CMK (cell line): ENCODE measurements at regions not wholly inside any gene's neighbourhood (a gene's known extent, or its start where the extent isn't known, plus 50 kb on each side); places are given as distances from the start of the nearest gene placed in this dataset.

Source experiments
- DNase-seq: peaks from one replicate; pipeline ENCODE4 v3.0.0-alpha.2; 2010; ENCODE audit warnings: low read depth

DNA sequence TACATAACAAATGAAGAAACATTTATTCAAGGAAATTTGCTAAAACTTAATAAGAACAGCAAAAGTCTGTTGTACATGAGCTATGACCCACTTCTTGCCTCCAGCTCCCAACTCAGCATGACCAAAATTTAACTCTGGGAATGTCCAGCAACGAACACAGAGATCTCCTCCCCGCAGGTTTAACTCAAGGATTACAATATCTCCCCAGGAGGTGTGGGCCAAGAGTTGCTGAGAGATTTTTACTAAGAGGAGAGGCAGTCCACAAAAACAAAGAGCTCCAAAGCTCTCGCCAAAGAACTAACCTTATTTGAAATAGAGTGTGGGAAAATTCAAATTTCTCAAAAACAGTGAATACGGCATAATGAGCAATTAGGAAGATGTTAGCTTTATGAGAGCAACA is 318.5 kb downstream of the GRB14 start:
- DNase-seq: no peak

DNA sequence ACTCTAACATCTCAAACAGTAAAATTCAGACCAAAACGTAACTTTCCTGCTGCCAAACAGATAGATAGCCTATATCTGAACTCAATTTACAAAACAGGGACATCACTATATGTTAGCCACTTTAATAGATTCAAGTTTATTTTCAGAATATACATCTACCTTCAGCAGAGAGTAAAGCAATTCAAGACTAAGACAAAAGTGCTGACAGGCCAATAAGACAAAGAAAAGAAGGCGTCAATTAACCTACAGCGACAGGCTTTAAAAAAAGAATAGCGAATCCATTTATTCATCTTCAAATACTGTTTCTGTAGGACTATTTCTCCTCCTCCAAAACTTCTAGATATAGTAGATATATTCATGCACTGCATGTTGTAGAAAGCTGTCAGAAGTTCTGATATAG is 333.0 kb downstream of the GRB14 start:
- no peak for DNase-seq

DNA sequence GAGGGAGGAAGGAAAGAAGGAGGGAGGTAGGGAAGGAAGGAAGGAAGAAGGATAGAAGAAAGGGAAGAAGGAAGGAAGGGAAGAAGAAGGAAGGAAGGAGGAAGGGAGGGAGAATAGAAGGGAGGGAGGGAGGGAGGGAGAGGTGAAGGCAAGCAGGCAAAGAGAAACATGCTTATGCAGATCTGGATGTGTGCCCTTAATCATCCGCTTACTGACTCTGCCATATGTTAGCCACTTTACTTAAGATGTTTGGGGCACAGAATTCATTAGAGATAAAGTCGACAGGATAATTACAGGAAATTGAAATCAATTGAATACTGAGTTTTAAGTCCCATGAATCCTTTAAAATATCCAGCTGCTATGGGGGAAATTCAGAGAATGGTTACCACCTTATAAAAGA is 334.2 kb downstream of the GRB14 start:
- DNase-seq: no peak

DNA sequence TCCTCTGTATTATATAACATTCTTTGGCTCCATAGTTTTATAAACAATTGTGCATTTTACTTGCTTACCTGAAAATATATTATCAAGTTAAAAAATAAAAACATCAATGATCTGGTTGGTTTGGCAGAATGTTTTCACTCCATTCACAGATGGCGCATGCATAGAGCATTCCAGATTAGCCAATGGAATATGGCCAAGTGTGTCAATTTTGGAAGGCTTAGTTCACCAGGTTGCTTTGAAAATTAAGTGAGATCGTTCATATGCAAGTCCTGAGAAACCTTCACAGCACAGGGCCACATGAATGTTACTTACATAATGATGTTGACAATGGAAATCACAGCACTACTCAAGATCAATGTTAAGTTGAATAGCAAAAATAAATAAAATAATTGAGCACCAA is 335.7 kb downstream of the GRB14 start:
- no peak for DNase-seq

DNA sequence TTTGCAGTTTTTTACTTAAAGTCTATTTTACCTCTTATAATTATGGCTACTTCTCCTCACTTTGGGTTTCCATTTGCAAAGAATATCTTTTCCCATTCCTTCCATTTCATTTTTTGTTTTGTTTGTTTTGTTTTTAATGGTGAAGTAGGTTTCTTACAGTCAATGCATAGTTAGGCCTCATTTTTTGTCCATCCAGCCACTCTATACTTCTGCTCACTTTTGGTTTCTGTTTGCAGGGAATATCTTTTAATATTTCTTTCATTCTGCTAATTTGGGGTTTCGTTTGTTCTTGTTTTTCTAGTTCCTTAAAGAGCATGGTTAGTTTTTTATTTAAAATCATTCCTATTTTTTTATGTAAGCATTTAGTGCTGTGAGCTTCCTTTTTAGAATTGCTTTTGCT is 339.4 kb downstream of the GRB14 start:
- no peak for DNase-seq

DNA sequence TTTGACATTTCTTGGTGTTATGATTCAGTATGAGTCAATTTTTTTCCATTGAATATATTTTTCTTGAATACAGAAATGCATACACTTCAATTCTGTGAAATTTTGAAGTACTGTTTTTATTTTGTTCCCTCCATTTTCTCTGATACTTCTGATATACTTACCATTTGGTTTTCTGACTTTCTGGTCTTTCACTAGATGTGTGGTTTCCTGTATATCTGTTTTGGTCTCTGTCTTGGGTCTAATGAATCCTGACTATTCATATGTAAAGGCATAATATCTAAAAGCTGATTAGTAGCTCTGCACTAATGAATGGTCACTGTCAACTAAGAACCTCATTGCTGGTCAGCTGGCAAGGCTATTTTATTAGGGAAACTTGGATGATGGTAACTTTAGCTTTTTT is 345.6 kb downstream of the GRB14 start:
- no peak for DNase-seq

DNA sequence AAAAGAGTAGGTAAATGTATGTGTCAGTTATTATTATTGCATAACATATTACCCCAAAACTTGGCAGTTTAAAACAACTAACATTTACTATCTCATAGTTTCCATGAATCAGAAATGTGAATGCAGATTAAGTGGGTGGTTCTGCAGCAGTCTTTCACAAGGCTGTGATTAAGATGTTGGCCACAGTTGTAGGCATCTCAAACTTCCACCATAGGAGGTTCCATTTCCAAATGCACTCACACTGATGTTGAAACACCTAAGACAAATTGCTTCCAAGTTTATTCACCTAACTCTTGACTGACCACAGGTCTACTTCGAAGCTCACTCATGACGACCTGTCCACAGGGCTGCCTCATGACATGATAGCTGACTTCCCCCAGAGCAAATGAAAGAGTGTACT is 360.8 kb downstream of the GRB14 start:
- DNase-seq: no peak

DNA sequence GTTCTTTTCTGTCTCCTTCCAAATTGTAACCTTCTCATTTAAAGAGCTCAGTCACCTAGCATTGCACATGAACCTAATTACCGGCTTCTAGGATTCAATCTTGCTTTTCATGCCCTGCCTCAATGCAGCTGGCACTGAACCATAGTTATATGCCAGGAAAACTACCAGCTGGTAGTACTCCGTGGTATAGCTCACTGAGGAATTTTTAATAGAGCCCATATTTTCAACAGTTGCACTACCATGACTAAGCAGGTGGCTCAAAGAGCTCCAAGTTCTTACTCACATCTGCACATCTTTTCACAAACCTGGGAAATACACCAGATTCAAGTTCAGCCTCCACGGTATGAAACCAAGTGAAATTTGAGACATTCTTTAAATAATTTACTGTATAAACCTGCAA is 363.5 kb downstream of the GRB14 start:
- no peak for DNase-seq

DNA sequence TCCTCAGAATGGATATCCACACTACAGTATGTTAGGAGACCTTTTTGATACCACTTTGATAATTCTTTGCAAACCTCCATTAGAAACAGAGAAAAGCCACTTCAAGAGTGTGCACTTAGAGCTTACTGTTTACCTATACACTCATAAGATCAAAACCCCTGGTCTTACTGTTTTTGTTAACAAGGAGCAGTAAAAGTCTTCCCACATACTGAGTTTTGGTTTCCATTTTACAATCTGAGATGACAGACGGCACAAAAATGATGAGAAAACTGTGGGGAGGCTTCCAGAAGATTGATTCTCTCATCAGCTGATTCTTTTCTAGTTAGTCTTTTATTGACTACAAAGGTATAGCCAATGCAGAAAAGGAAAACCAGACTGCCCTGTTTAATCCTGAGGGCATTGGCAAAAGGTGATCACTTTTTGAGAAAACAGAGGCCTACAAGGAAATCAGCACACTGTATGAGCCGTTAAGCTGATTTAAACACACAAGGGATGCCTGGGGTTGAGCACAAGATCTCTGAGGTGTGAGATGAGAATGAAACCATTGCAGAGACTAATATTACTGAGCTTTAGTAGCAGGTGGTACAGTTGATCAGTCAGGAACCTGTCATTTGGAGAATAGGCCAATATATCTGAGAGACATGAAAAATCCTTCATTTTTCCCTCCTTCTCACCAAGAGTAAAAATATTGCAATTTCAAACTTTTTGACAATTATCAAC is 368.6 kb downstream of the GRB14 start:
- DNase-seq: no peak

DNA sequence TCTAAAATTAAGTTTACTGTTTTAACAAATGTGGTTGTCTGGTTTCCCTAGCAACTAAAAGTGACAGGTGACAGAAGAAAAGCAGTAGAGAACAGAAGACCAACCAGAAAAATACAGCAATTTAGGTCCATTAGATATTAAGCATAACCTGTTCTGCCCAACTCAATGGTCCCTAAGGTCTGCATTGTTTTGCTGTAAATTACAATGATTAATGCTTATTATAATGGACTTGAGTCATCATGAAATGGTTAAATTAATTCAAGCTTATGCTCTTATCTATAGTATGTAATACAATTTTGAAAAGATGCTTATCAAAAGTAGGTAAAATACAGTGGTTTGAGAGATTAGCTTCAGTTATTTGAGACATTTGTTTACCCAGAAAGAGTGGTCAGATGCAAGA is 378.0 kb downstream of the GRB14 start:
- DNase-seq: no peak

DNA sequence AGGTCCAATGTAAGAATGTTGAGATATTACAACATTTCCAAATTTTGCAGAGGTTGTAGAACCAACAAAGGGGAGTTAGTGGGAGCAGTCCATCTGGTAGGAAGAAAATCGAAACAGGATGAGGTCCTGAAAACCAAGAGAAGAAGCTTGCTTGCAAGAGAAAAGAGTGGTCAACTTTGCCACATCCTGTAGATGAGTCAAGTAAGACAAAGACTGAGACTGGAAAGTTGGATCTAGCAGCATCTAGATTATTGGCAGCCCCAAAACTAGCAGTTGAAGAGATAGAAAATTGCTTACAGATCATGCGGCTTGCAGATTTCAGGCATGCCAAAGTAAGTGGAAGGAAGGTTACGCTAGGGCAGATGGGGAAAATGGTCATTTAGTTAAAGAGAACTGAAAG is 378.9 kb downstream of the GRB14 start:
- DNase-seq: no peak

DNA sequence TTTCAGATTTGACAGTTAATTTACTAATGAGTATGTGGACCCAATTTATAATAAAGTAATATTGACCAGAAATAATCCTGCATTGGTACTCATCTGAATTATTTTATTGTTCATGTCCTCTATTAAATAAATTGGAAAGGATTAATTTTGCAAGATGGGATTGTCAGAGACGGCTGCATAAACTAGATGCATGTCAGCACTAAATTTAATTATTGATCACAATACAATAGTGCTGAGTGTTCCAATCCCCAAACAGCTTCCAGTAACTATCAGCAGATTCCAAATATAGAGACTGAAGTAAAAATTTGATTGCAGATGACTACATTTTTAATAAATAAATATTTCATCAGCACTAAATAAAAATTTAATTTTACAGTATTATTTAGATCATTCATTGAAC is 387.2 kb downstream of the GRB14 start:
- no peak for DNase-seq

DNA sequence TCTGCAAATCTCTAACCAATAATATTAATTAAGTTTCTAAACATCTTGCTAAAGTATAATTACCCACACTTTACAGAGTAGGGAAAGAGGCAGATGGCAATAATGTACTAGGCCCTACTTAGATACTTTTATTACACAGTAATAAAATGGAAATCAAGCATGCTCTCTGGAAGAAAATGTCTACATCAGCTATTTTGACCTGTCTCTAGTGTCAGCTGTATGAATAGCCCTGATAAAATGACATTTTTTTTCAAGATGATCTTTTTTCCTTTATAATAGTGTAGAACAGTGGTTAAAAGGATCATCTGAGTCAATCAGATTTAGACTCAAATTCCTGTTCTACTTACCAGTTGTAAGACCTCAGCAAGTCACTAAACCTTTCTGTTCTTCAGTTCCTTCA is 397.3 kb downstream of the GRB14 start:
- DNase-seq: no peak

DNA sequence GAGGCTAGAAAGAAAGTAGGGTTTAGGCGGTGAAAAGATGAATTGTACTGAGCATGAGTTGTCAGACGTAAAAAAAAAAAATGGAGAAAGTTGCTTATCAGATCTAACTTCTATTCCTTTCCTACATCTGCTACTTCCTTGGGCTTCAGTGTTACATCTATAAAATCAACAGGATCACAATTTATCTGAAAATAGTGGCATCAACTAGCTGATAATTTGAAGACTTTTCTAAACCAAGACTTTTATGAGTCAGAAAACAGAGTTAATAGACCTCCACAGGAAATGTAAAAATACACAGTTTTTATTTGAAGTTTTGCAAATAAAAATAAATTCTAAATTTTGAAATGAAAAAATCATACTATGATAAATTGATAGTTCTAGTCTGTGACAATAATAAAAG is 399.8 kb downstream of the GRB14 start:
- DNase-seq: no peak

DNA sequence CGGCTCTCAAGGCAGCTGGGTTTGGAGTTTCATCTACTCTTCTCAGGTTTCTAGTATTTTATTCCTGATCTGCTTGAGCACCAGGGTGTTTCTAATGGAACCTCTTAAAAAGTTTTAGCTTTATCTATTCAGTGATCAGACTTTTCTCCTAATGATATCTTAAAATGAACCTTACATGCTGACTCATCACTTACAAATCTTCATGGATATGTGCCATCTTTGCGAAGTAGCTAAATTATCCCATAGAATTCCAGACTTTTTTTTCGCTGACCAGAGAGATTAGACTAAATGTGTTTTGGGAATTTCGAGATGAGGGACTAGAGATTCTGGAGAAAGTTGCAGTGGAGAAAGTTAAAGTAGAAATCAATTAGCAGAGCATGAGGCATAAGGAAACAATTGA is 401.0 kb downstream of the GRB14 start:
- DNase-seq: no peak

DNA sequence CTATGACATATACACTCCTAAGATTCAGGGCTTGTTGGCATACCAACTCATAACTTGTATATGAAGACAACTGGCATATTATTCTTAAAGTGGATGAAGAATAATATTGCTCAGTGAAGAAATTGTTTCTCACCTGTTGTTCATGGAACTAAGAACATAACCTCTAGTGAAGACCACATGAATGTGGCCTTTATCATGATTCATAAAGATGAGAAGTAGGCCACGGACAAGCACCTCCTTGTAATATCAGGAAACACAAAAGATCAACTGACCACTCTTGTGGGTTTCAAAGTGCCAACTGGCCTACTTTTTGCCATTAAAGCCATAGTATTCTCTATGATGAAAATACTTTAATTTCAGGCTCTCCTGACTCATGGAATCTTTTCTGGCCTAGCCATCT is 407.4 kb downstream of the GRB14 start:
- no peak for DNase-seq

DNA sequence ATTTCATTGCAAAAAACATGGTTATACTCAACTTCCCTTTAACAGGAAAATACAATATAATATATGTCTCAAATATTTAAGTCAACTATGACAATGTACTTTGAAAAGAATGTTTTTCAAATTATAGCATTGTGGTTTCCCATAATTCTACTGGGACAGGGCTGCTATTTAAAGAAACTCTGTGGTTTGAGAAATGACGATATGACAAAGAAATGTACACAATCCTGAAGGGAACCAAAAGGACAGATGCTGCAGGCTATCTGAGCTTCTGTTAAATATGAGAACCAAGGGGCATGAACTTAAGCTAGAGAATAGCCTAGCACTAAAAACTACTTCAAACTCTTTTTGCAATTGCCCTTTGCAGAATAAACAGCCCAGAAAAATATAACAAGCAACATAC is 415.9 kb downstream of the GRB14 start:
- DNase-seq: no peak

DNA sequence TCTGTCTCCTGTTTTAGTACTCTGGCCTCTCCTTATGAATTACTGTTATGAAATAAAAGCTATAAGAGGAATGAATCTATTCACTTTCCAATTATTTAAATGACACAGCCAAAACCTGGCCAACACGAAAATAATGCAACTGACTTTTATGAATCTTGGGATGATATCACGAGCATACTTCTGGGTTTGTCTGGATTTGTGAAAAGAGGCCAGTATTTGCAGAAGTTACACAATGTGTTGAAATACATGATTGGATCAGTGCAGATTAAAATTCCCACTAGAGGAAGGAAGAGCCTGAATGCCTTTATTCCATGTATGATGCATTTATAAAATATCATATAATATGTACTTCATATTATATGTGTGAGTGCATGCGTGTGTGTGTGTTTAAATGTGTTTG is 418.2 kb downstream of the GRB14 start:
- no peak for DNase-seq

DNA sequence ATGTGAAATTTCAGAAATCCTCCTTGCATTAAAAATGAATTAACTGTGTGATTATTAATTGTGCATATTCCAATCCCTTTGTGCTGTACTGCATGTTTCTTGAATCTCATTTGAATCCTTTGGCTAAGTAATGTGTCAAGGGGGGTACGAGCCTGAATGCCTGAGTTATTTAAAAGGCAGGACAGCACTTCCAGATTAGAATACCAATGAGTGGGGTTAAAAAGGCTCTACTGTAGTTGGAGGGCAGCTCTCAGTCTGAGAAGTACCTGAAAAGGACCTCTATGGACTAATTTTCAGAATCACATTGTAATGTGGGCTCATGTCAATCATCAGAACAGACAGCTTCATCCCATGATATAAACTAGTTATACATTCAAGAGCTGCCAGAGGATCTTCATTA is 423.0 kb downstream of the GRB14 start:
- DNase-seq: no peak

DNA sequence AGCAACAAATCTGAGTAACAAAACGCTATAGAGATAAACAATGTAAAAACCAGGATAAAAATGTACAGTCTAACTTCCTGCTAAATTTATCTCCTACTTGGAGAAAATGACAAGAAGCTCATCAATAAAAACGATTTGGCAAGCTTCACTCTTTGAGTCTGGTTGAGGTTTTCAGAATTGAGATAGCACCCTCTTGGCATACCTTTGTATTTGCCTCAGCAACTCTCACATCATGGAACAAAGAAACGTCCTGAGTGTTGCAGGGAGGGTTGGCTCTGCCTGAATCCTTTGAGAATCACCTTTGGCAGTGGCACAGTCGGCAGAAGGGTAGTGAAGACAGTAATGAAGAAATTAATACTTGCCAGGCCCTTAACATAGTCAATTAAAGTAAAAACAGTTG is 430.6 kb downstream of the GRB14 start:
- DNase-seq: no peak

DNA sequence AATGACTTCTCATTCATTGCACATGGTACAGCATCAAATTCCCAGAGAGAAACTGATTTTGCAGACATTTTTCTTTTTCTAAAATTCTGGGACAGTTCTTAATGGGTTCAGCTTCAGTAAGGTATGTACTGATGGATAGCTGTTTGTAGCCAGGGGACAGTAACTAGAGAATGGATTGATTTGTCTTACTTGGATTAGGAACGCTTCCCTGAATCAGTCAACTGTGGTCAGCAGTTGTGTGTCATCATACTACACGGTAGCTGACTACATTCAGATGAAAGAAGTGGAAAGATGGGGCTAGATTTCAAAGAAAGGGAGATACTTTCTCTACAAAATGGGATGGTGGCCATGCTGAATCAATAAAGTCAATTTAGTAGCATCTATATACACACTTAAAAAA is 431.4 kb downstream of the GRB14 start:
- DNase-seq: no peak

DNA sequence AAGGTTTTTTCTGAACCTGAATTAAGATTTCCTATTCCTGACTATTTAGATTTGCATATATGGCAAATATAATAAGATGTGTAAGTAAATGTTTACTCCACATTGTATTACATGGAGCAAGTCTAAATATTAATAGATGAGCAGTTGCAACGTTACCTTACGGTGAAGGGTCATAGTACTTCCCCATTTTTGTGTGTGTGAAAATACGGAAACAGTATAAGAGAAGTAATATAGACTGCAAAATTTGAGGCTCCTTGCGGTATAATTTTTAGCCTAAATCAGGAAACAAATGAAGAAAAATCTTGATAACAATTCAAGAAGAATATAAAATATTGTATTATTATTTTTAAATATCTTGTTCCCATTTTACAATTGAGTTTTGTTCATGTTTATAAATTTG is 434.2 kb downstream of the GRB14 start:
- DNase-seq: no peak

DNA sequence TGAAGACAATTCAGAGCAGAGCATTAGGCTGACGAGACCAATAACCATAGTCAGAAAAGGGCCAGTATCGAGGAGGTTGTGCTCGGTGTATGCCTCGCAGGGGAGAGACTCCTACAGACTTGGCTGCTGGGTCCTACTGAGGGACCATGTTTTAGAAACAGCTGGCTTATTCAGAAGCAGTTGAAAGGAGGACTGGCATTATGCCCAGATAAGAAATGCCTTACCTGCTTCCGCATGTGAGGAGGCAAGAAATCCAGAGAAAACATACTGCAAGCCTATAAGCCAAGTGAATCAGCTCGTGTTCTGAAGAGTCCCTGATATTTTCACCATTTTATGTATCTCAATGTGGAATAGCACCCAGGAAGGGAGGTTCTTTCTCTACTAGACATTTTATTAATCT is 434.7 kb downstream of the GRB14 start:
- no peak for DNase-seq

DNA sequence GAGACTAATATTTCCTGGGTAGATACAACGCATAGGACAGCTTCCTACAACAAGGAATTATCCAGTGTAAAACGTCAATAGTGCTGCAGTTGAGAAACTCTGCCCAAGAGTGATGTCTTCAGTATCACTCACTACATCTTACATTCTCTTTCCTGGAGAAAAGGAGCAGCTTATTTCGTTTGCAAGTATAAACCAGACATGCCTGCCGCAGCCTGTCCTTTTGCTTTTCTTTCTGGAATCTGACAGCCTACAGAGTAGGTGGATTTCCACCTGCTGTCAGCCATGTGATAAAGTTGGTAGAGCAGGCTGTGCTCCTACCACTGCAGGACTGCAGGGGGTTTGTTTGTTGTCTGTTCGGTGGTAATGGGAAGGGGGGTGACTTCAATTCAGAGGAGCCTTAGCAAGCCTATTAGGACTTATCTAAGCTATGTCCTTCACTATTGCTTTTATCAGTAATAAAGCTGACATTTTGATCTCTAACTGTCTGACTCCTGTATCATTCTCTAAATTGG is 439.1 kb downstream of the GRB14 start:
- DNase-seq: no peak
